ENCODE measurements at regions not wholly inside any gene's neighbourhood (a gene's known extent, or its start where the extent isn't known, plus 50 kb on each side); places are given as distances from the start of the nearest gene placed in this dataset.

DNA sequence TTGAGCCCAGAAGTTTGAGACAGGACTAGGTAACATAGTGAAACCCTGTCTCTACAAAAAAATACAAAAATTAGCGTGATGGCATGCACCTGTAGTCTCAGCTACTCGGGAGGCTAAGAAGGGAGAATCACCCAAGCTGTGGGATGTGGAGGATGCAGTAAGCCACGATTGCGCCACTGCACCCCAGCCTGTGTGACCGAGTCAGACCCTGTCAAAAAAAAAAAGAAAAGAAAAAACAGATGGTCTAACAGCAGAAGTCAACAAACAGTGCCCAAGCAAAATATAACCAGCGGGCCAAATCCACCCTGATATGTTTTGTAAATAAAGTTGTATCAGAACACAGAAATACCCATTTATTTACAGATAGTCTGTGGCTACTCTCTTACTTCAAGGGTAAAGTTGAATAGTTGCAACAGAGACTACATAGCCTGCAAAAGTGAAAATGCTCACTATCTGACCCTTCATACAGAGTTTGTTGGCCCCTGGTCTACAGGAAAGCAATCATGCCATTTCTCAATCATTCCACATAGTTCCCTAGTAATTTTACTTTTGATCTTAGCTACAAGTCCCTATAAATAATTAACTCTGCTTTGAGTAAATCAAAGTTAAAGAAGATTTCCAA, 383.7 kb downstream of the TLE1 start:
- H3K4me3 ChIP-seq (ENCODE audit: low read length): no peak overlapping the region
- H3K79me2 ChIP-seq (ENCODE audit: control insufficient read depth, low read length): no peaks in the 10 kb centered on the region
- no peak overlapping the region for H3K27ac ChIP-seq (ENCODE audit: low read depth, low read length)
- H3K4me1 ChIP-seq (ENCODE audit: control insufficient read depth, low read length): no peaks in the 10 kb centered on the region
- no peaks in the 10 kb centered on the region for H3K36me3 ChIP-seq (ENCODE audit: control insufficient read depth, low read length)
- H3K4me2 ChIP-seq (ENCODE audit: low read length): no peak overlapping the region
- H3K9me3 ChIP-seq (ENCODE audit: control insufficient read depth, insufficient read depth, low read length): no peaks in the 10 kb centered on the region
- H3F3A ChIP-seq (ENCODE audit: control insufficient read depth, insufficient read depth): no peaks in the 10 kb centered on the region
- no peaks in the 10 kb centered on the region for H3K27me3 ChIP-seq (ENCODE audit: control insufficient read depth, low read length)
- no peaks in the 10 kb centered on the region for H4K20me1 ChIP-seq (ENCODE audit: control insufficient read depth, insufficient read depth, low read depth, low read length)
- no peaks in the 10 kb centered on the region for H3K9me2 ChIP-seq (replicated peaks; ENCODE audit: control insufficient read depth, low read length)
- no peak for TF ChIP-seq EZH2phosphoT487 (IDR thresholded peaks at IDR 0.05; ENCODE audit: borderline replicate concordance, low read length)
- no peak for TF ChIP-seq CTCF (IDR thresholded peaks at IDR 0.05; ENCODE audit: low read depth, low read length, poor library complexity, severe bottlenecking)

DNA sequence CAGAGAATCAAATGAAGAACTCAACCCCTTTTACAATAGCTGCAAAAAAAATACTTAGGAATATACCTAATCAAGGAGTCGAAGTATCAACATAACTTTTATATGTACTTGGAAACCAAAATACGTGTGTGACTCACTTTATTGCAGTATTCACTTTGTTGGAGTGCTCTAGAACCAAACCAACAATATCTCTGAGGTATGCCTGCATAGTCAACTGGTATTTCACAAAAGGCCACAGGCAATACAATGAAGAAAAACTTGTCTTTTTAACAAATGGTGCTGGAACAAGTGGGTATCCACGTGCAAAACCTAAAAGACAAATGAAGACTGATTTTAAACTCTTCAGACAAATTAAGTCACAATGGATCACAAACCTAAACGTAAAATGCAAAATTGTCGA, 385.7 kb downstream of the TLE1 start:
- no peaks in the 10 kb centered on the region for H3K9me3 ChIP-seq (ENCODE audit: control insufficient read depth, insufficient read depth, low read length)
- H3K36me3 ChIP-seq (ENCODE audit: control insufficient read depth, low read length): no peaks in the 10 kb centered on the region
- H3K79me2 ChIP-seq (ENCODE audit: control insufficient read depth, low read length): no peaks in the 10 kb centered on the region
- no peaks in the 10 kb centered on the region for H3K9me2 ChIP-seq (replicated peaks; ENCODE audit: control insufficient read depth, low read length)
- H3K4me3 ChIP-seq (ENCODE audit: low read length): no peak overlapping the region
- no peak overlapping the region for H3K27ac ChIP-seq (ENCODE audit: low read depth, low read length)
- no peaks in the 10 kb centered on the region for H4K20me1 ChIP-seq (ENCODE audit: control insufficient read depth, insufficient read depth, low read depth, low read length)
- no peak for TF ChIP-seq CTCF (IDR thresholded peaks at IDR 0.05; ENCODE audit: low read depth, low read length, poor library complexity, severe bottlenecking)
- TF ChIP-seq EZH2phosphoT487 (IDR thresholded peaks at IDR 0.05; ENCODE audit: borderline replicate concordance, low read length): no peak
- no peaks in the 10 kb centered on the region for H3K4me1 ChIP-seq (ENCODE audit: control insufficient read depth, low read length)
- no peaks in the 10 kb centered on the region for H3F3A ChIP-seq (ENCODE audit: control insufficient read depth, insufficient read depth)
- no peak overlapping the region for H3K4me2 ChIP-seq (ENCODE audit: low read length)
- H3K27me3 ChIP-seq (ENCODE audit: control insufficient read depth, low read length): no peaks in the 10 kb centered on the region

DNA sequence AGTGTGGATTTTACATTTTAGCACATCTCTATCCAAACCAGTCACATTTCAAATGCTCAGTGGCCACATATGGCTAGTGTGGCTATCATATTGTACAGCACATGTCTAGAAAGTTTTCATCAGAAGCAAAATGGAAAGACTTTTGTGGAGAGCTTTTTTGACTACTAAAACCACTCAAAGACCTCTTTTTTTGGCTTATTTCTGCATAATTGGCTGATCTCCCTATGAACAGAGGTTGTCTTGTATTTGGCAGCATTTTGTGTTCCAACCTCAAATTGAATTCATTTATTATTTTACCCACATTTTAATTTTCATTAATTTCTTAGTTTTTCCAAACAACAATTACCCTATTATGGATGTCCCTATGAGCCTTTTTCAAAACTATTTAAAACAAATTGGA, 395.7 kb downstream of the TLE1 start:
- H3K27me3 ChIP-seq (ENCODE audit: control insufficient read depth, low read length): no peaks in the 10 kb centered on the region
- no peak overlapping the region for H3K4me3 ChIP-seq (ENCODE audit: low read length)
- no peaks in the 10 kb centered on the region for H4K20me1 ChIP-seq (ENCODE audit: control insufficient read depth, insufficient read depth, low read depth, low read length)
- H3K9me2 ChIP-seq (replicated peaks; ENCODE audit: control insufficient read depth, low read length): no peaks in the 10 kb centered on the region
- H3K4me2 ChIP-seq (ENCODE audit: low read length): no peak overlapping the region
- H3F3A ChIP-seq (ENCODE audit: control insufficient read depth, insufficient read depth): no peaks in the 10 kb centered on the region
- TF ChIP-seq EZH2phosphoT487 (IDR thresholded peaks at IDR 0.05; ENCODE audit: borderline replicate concordance, low read length) (no peak), CTCF (IDR thresholded peaks at IDR 0.05; ENCODE audit: low read depth, low read length, poor library complexity, severe bottlenecking) (no peak)
- no peaks in the 10 kb centered on the region for H3K36me3 ChIP-seq (ENCODE audit: control insufficient read depth, low read length)
- no peaks in the 10 kb centered on the region for H3K9me3 ChIP-seq (ENCODE audit: control insufficient read depth, insufficient read depth, low read length)
- no peaks in the 10 kb centered on the region for H3K4me1 ChIP-seq (ENCODE audit: control insufficient read depth, low read length)
- H3K79me2 ChIP-seq (ENCODE audit: control insufficient read depth, low read length): no peaks in the 10 kb centered on the region
- H3K27ac ChIP-seq (ENCODE audit: low read depth, low read length): no peak overlapping the region
